ENCODE measurements at regions not wholly inside any gene's neighbourhood (a gene's known extent, or its start where the extent isn't known, plus 50 kb on each side); places are given as distances from the start of the nearest gene placed in this dataset.

DNA sequence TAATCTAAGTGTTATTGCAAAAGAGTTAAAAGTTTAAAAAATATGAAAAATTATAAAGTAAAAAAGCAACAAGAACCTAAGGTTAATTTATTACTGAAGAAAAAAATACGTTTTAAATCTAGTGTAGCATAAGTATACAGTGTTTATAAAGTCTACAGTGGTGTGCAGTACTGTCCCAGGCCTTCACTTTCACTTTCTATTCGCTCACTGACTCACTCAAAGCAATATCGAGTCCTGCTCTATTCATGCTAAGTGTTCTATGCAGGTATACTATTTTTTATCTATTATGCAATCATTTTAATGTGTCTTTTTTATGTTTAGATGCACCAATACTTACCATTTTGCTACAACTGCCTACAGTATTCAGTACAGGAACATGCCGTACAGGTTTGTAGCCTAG lies 113.0 kb downstream of the MANEA start:
- TF ChIP-seq, protein P1, sequence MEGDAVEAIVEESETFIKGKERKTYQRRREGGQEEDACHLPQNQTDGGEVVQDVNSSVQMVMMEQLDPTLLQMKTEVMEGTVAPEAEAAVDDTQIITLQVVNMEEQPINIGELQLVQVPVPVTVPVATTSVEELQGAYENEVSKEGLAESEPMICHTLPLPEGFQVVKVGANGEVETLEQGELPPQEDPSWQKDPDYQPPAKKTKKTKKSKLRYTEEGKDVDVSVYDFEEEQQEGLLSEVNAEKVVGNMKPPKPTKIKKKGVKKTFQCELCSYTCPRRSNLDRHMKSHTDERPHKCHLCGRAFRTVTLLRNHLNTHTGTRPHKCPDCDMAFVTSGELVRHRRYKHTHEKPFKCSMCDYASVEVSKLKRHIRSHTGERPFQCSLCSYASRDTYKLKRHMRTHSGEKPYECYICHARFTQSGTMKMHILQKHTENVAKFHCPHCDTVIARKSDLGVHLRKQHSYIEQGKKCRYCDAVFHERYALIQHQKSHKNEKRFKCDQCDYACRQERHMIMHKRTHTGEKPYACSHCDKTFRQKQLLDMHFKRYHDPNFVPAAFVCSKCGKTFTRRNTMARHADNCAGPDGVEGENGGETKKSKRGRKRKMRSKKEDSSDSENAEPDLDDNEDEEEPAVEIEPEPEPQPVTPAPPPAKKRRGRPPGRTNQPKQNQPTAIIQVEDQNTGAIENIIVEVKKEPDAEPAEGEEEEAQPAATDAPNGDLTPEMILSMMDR (IDR thresholded peaks at IDR 0.05): no peak
- TF ChIP-seq POLR2AphosphoS5 (IDR thresholded peaks at IDR 0.05; ENCODE audit: low read depth, low read length) (no peak), TCF7L2 (IDR thresholded peaks at IDR 0.05; ENCODE audit: low read depth, low read length) (no peak)
- TF ChIP-seq, protein P2, sequence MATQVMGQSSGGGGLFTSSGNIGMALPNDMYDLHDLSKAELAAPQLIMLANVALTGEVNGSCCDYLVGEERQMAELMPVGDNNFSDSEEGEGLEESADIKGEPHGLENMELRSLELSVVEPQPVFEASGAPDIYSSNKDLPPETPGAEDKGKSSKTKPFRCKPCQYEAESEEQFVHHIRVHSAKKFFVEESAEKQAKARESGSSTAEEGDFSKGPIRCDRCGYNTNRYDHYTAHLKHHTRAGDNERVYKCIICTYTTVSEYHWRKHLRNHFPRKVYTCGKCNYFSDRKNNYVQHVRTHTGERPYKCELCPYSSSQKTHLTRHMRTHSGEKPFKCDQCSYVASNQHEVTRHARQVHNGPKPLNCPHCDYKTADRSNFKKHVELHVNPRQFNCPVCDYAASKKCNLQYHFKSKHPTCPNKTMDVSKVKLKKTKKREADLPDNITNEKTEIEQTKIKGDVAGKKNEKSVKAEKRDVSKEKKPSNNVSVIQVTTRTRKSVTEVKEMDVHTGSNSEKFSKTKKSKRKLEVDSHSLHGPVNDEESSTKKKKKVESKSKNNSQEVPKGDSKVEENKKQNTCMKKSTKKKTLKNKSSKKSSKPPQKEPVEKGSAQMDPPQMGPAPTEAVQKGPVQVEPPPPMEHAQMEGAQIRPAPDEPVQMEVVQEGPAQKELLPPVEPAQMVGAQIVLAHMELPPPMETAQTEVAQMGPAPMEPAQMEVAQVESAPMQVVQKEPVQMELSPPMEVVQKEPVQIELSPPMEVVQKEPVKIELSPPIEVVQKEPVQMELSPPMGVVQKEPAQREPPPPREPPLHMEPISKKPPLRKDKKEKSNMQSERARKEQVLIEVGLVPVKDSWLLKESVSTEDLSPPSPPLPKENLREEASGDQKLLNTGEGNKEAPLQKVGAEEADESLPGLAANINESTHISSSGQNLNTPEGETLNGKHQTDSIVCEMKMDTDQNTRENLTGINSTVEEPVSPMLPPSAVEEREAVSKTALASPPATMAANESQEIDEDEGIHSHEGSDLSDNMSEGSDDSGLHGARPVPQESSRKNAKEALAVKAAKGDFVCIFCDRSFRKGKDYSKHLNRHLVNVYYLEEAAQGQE (IDR thresholded peaks at IDR 0.05; ENCODE audit: insufficient read depth in 1 of 2, low read depth in 2 of 2, low read length in 1 of 2): no peak

Measured in Panc1 (cell line).